SK-N-SH (cell line): ENCODE measurements at regions not wholly inside any gene's neighbourhood (a gene's known extent, or its start where the extent isn't known, plus 50 kb on each side); places are given as distances from the start of the nearest gene placed in this dataset.

Experiments
- CTCF ChIA-PET: fragments of 300-600, 350-600 bp; formaldehyde crosslinking; extraction: SDS; loops from one replicate; lab custom pipeline; 2021; lab: Yijun Ruan, JAX
- POLR2A ChIA-PET: fragments of 350-600 bp; sonication (Branson Sonifier 250); formaldehyde crosslinking; extraction: SDS; loops from one replicate; lab custom pipeline; 2020; ENCODE audit warnings: antibody characterized with exemption, inconsistent platforms; lab: Yijun Ruan, JAX
- DNase-seq: peaks from one replicate; pipeline ENCODE4 v3.0.0; 2012
- H2AFZ ChIP-seq: fragments of 200-600 bp; sonication (generic); 2 replicates; pipeline ENCODE4 v1.8.1; 2016; ENCODE audit warnings: antibody characterized with exemption, mild to moderate bottlenecking, low read depth
- H3F3A ChIP-seq: fragments of 200-600 bp; sonication (generic); replicated peaks from 2 replicates; pipeline ENCODE3; 2016; ENCODE audit warnings: antibody characterized with exemption, mild to moderate bottlenecking; ENCODE audit not compliant: insufficient read depth
- H3K27ac ChIP-seq, 2 experiments: fragments of 200-500 bp in 1 of 2; fragments of 200-600 bp in 1 of 2; sonication (Bioruptor generic) in 1 of 2; sonication (generic), shearing (Covaris generic) in 1 of 2; 2 replicates each; pipeline versions ENCODE4 v1.5.1 to v1.6.1; 2014 to 2016; ENCODE audit warnings: low read depth in 2 of 2, inconsistent platforms in 1 of 2, low read length in 1 of 2, mild to moderate bottlenecking in 1 of 2, mixed read lengths in 1 of 2
- H3K27me3 ChIP-seq: fragments of 200-600 bp; sonication (generic), shearing (Covaris generic); 2 replicates; pipeline ENCODE4 v1.6.1; 2016; ENCODE audit warnings: mixed run types; ENCODE audit not compliant: insufficient read depth
- H3K36me3 ChIP-seq, 2 experiments: fragments of 200-500 bp in 1 of 2; fragments of 200-600 bp in 1 of 2; sonication (Bioruptor generic) in 1 of 2; sonication (generic) in 1 of 2; replicated peaks in 1 of 2; 2 replicates each; pipeline versions ENCODE3 to v1.5.1; 2014 to 2016; ENCODE audit warnings: low read length in 1 of 2, mild to moderate bottlenecking in 1 of 2; ENCODE audit not compliant: insufficient read depth in 2 of 2, control insufficient read depth in 1 of 2
- H3K4me1 ChIP-seq, 2 experiments: fragments of 200-500 bp in 1 of 2; fragments of 200-600 bp in 1 of 2; sonication (Bioruptor generic) in 1 of 2; sonication (generic), shearing (Covaris generic) in 1 of 2; 2 replicates each; pipeline versions ENCODE4 v1.5.1 to v1.6.1; 2014 to 2016; ENCODE audit warnings: low read depth in 1 of 2, low read length in 1 of 2, mixed run types in 1 of 2; ENCODE audit not compliant: insufficient read depth in 2 of 2, control insufficient read depth in 1 of 2
- H3K4me2 ChIP-seq: fragments of 200-600 bp; sonication (generic), shearing (Covaris generic); 2 replicates; pipeline ENCODE4 v1.6.1; 2017; ENCODE audit warnings: mixed run types
- H3K4me3 ChIP-seq, 2 experiments: fragments of 200-500 bp in 1 of 2; fragments of 200-600 bp in 1 of 2; sonication (Bioruptor generic) in 1 of 2; sonication (generic), shearing (Covaris generic) in 1 of 2; 2 replicates each; pipeline versions ENCODE4 v1.5.1 to v1.8.1; 2014 to 2016; ENCODE audit warnings: low read depth in 2 of 2, inconsistent platforms in 1 of 2, low read length in 1 of 2, mild to moderate bottlenecking in 1 of 2, mixed read lengths in 1 of 2, moderate library complexity in 1 of 2
- H3K79me2 ChIP-seq: fragments of 200-600 bp; sonication (generic); 2 replicates; pipeline ENCODE4 v1.8.1; 2017; ENCODE audit warnings: mild to moderate bottlenecking; ENCODE audit not compliant: insufficient read depth
- H3K9ac ChIP-seq: fragments of 200-600 bp; sonication (generic); 2 replicates; pipeline ENCODE4 v1.6.1; 2017; ENCODE audit warnings: mixed run types
- H3K9me2 ChIP-seq: fragments of 200-600 bp; sonication (generic); 2 replicates; pipeline ENCODE4 v1.6.1; 2017; ENCODE audit warnings: mixed run types
- H3K9me3 ChIP-seq: fragments of 200-600 bp; sonication (generic); 2 replicates; pipeline ENCODE4 v1.6.1; 2017; ENCODE audit warnings: mixed run types, mild to moderate bottlenecking, moderate library complexity
- H4K20me1 ChIP-seq: fragments of 200-600 bp; sonication (generic); 2 replicates; pipeline ENCODE4 v1.6.1; 2017; ENCODE audit warnings: mild to moderate bottlenecking, mixed run types; ENCODE audit not compliant: insufficient read depth
- CHD2 ChIP-seq: fragments of 150-350 bp; IDR thresholded peaks from 2 replicates; pipeline ENCODE4 v1.6.1; 2018; ENCODE audit warnings: low read length; ENCODE audit not compliant: partially characterized antibody
- EP300 ChIP-seq, 2 experiments: IDR thresholded peaks; 2 replicates each; pipeline versions ENCODE4 v1.4.0 to v1.6.1; 2012; ENCODE audit warnings: borderline replicate concordance in 1 of 2, low read depth in 1 of 2, low read length in 1 of 2
- FOSL2 ChIP-seq: IDR thresholded peaks from 2 replicates; pipeline ENCODE4 v1.4.0; 2012; ENCODE audit warnings: low read depth, mild to moderate bottlenecking, moderate library complexity, borderline replicate concordance
- GATA2 ChIP-seq: sonication (generic); formaldehyde crosslinking; IDR thresholded peaks from 2 replicates; pipeline ENCODE4 v1.5.0; 2020; ENCODE audit warnings: mild to moderate bottlenecking, missing genetic modification reagents
- MXI1 ChIP-seq: IDR thresholded peaks from 2 replicates; pipeline ENCODE4 v1.6.1; 2012; ENCODE audit warnings: mild to moderate bottlenecking, low read depth, low read length, improper control_type of control experiment
- POLR2AphosphoS5 ChIP-seq: IDR thresholded peaks from 2 replicates; pipeline ENCODE4 v1.6.1; 2012; ENCODE audit warnings: low read depth, low read length
- RAD21 ChIP-seq: IDR thresholded peaks from 2 replicates; pipeline ENCODE4 v1.6.1; 2012; ENCODE audit warnings: mild to moderate bottlenecking, low read length
- SMC3 ChIP-seq: IDR thresholded peaks from 2 replicates; pipeline ENCODE4 v1.6.1; 2012; ENCODE audit warnings: low read depth, low read length, improper control_type of control experiment
- TAF1 ChIP-seq: IDR thresholded peaks from 2 replicates; pipeline ENCODE4 v1.6.1; 2012; ENCODE audit warnings: low read depth, mild to moderate bottlenecking, low read length, moderate library complexity, borderline replicate concordance
- TCF12 ChIP-seq: IDR thresholded peaks from 2 replicates; pipeline ENCODE4 v1.4.0; 2012
- USF1 ChIP-seq: IDR thresholded peaks from 2 replicates; pipeline ENCODE4 v1.4.0; 2012; ENCODE audit warnings: low read depth, borderline replicate concordance
- WGBS: methylation state at CpG from one replicate; pipeline ENCODE4 v1.1.6; 2017; ENCODE audit warnings: low lambda C conversion rate; 5-methylcytosine and 5-hydroxymethylcytosine counted together
- TF ChIP-seq, protein P1 (sequence below): IDR thresholded peaks from 2 replicates; pipeline ENCODE4 v1.6.1; 2012; ENCODE audit warnings: mild to moderate bottlenecking, low read depth, low read length, moderate library complexity
- TF ChIP-seq, protein P2 (sequence below): IDR thresholded peaks from 2 replicates; pipeline ENCODE4; 2012
- TF ChIP-seq, protein P3 (sequence below): fragments of 150-350 bp; IDR thresholded peaks from 2 replicates; pipeline ENCODE4 v1.6.1; 2017; ENCODE audit warnings: antibody characterized with exemption, low read length, low read depth, borderline replicate concordance

DNA sequence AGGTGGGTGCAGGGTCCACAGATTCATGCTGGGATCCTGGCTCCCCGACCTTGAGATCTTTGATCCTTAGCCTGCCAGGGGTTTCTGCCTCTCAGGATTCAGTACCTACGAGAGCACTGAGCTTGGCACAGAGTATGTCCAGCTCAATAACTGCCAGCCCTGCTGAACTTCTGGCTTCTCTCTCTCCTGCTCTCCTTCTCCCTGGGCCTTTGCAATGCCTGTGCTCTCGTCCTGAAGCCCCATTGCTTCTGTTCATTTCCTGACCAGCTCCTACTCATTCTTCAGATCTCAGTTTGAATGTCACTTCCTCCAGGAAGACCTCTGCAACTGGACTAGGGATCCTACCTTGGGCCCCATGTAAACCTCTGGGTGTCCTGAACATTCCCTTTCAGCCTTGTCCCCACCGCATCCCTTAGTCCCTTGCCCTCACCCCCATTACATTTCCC, 113.8 kb upstream of the HAAO start (continued):
- TF ChIP-seq, protein P1, sequence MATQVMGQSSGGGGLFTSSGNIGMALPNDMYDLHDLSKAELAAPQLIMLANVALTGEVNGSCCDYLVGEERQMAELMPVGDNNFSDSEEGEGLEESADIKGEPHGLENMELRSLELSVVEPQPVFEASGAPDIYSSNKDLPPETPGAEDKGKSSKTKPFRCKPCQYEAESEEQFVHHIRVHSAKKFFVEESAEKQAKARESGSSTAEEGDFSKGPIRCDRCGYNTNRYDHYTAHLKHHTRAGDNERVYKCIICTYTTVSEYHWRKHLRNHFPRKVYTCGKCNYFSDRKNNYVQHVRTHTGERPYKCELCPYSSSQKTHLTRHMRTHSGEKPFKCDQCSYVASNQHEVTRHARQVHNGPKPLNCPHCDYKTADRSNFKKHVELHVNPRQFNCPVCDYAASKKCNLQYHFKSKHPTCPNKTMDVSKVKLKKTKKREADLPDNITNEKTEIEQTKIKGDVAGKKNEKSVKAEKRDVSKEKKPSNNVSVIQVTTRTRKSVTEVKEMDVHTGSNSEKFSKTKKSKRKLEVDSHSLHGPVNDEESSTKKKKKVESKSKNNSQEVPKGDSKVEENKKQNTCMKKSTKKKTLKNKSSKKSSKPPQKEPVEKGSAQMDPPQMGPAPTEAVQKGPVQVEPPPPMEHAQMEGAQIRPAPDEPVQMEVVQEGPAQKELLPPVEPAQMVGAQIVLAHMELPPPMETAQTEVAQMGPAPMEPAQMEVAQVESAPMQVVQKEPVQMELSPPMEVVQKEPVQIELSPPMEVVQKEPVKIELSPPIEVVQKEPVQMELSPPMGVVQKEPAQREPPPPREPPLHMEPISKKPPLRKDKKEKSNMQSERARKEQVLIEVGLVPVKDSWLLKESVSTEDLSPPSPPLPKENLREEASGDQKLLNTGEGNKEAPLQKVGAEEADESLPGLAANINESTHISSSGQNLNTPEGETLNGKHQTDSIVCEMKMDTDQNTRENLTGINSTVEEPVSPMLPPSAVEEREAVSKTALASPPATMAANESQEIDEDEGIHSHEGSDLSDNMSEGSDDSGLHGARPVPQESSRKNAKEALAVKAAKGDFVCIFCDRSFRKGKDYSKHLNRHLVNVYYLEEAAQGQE = no peak
- TF ChIP-seq, protein P2, sequence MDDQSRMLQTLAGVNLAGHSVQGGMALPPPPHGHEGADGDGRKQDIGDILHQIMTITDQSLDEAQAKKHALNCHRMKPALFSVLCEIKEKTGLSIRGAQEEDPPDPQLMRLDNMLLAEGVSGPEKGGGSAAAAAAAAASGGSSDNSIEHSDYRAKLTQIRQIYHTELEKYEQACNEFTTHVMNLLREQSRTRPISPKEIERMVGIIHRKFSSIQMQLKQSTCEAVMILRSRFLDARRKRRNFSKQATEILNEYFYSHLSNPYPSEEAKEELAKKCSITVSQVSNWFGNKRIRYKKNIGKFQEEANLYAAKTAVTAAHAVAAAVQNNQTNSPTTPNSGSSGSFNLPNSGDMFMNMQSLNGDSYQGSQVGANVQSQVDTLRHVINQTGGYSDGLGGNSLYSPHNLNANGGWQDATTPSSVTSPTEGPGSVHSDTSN = no peak
- no peak for TF ChIP-seq RAD21
- TF ChIP-seq, all 33 proteins: peak for 0

DNA sequence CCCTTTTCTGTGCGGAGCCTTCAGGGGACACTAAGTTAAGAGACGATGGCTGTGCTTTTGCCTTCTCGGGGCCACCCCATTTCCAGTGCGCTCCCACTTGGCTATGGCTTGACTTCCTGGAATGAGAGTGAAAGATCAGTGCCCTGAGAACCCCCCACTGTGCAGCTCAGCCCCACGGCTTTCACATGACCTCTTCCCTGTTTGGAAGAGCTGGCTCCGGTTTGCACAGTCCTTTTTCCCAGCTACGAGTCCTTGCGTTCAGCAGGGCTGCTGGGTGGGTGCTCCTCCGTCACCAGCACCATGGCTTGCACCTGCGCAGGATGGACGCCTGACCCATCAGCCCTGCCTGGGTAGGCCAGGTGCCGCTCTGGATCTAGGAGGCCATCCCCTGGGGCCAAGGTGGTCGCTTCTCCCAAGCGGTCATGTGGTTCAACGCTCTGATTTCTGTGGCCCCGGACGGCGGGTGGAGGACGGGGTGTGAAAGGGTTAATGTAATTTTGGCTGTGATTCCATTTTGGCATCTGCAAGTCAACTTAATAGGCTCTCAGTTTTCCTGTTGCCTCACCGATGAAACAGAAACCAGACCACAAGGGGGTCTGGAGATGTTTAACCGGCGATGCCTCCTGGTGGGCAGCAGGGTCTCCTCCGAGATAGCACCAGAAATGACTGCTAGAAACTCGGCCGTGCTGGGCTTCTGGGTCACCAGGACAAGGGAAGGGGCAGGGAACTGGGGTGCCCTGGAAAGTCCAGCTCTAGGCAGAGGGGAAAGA, 113.1 kb upstream of the HAAO start:
- peak overlapping the region in 1 of 2 experiments; percentile 90; a peak in 2 of 4 replicates for H3K27ac ChIP-seq
- H3K27me3 ChIP-seq = no peaks in the 10 kb centered on the region
- TF ChIP-seq EP300 (IDR thresholded peaks at IDR 0.05; ENCODE audit: borderline replicate concordance in 1 of 2, low read depth in 1 of 2, low read length in 1 of 2) (peak in 1 of 2 experiments; percentile 58; a peak in 1 of 4 replicates), FOSL2 (no peak), SMC3 (peak; percentile 35; the same call in 1 of the 2 replicates), GATA2 (CRISPR knock-in tag) (0 out of 2 replicates have a peak, but pooled peaks have one; percentile 24), MXI1 (no peak), RAD21 (peak; percentile 54), TAF1 (no peak), USF1 (no peak), CHD2 (peak; percentile 42), TCF12 (no peak), POLR2AphosphoS5 (no peak)
- TF ChIP-seq, protein P3, sequence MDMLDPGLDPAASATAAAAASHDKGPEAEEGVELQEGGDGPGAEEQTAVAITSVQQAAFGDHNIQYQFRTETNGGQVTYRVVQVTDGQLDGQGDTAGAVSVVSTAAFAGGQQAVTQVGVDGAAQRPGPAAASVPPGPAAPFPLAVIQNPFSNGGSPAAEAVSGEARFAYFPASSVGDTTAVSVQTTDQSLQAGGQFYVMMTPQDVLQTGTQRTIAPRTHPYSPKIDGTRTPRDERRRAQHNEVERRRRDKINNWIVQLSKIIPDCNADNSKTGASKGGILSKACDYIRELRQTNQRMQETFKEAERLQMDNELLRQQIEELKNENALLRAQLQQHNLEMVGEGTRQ = no peak
- TF ChIP-seq, protein P2 = no peak
- peak; percentile 78 for DNase-seq
- H3F3A ChIP-seq = no peaks in the 10 kb centered on the region
- no peak overlapping the region for H3K4me3 ChIP-seq
- H4K20me1 ChIP-seq = no peaks in the 10 kb centered on the region
- no peaks in the 10 kb centered on the region for H3K79me2 ChIP-seq
- H3K9me3 ChIP-seq = no peaks in the 10 kb centered on the region
- 86% methylated on average over 25 of the region's 25 CpGs for WGBS
- H3K4me1 ChIP-seq = peaks cover 10 to 41% of the 10 kb centered on the region in 2 experiments
- H2AFZ ChIP-seq = no peak overlapping the region
- no peaks in the 10 kb centered on the region for H3K9me2 ChIP-seq
- H3K9ac ChIP-seq = no peak overlapping the region
- H3K36me3 ChIP-seq = no peaks in the 10 kb centered on the region
- H3K4me2 ChIP-seq = no peak overlapping the region
- ChIA-PET CTCF (interaction anchor here (0.7 to 3.9 kb wide), 14 partner anchors 9 to 703 kb away, joined by 3 to 21 read pairs (median 5); no protein-coding TSS in a partner anchor), POLR2A (no interaction called here)
